ENCODE measurements at regions not wholly inside any gene's neighbourhood (a gene's known extent, or its start where the extent isn't known, plus 50 kb on each side); places are given as distances from the start of the nearest gene placed in this dataset.
"Not testable (repeated sequence)": the region's sequence is repeated elsewhere in the genome, so short reads cannot be mapped to it uniquely, and the experiment has no call there.

GRCh38 chr19:28549680-28550277 lies 663.2 kb downstream of the UQCRFS1 start:
- Histone ChIP-seq H3K4me1 (ENCODE audit: control extremely low read depth in 1 of 4, control insufficient read depth in 4 of 4, insufficient read depth in 4 of 4, low read length in 3 of 4) (no peaks in the 10 kb centered on the region), H3K4me3 (ENCODE audit: control insufficient read depth in 1 of 7, extremely low read depth in 1 of 7, insufficient read depth in 4 of 7, low read depth in 2 of 7, low read length in 6 of 7) (no peak overlapping the region), H3K36me3 (ENCODE audit: control insufficient read depth in 4 of 4, insufficient read depth in 4 of 4, low read length in 3 of 4) (no peaks in the 10 kb centered on the region), H3K27ac (ENCODE audit: insufficient read depth in 1 of 2, low read depth in 1 of 2, low read length in 2 of 2, poor library complexity in 1 of 2, severe bottlenecking in 2 of 2) (no peak overlapping the region), H3K27me3 (replicated peaks in 2 of 5; ENCODE audit: control insufficient read depth in 4 of 5, insufficient read depth in 5 of 5, low read length in 4 of 5) (peaks cover 0 to 5% (median 0%) of the 10 kb centered on the region in 5 experiments), H3K9me3 (ENCODE audit: control extremely low read depth in 1 of 5, control insufficient read depth in 4 of 5, insufficient read depth in 2 of 5, low read depth in 1 of 5, low read length in 4 of 5) (no peaks in the 10 kb centered on the region)
- 80% methylated on average over 7 of the region's 7 CpGs for WGBS (ENCODE audit: insufficient coverage)
- no peak for DNase-seq
- ChIA-PET CTCF (no interaction called here), POLR2A (no interaction called here)

DNA sequence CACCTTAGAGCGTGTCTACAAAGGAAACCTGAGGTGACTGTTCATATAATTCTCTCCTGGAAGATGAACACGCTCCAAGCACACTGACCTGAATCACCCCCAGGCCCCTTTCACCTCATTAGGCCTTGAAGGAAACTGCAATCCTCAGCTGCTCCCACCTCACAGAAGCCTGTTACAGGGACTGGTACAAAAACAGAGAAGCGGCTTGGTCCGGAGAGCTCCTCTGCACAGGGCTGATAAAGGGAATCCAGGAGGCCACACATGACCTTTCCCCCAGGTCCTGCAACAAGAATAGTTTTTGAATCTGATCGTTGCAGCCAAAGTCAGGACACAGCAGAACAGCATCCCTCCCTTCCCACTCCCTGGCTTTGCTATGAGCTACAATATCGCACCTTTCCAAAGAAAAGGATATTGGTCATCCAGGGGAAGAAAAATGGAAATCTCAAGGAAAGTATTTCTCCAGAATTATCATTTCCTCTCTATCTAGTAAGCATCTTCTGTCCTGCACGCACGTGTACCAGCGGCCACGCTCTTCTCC lies 666.7 kb downstream of the UQCRFS1 start:
- Histone ChIP-seq H3K27me3 (replicated peaks in 2 of 5; ENCODE audit: control insufficient read depth in 4 of 5, insufficient read depth in 5 of 5, low read length in 4 of 5) (peaks cover 0 to 5% (median 0%) of the 10 kb centered on the region in 5 experiments), H3K36me3 (ENCODE audit: control insufficient read depth in 4 of 4, insufficient read depth in 4 of 4, low read length in 3 of 4) (no peaks in the 10 kb centered on the region), H3K4me1 (ENCODE audit: control extremely low read depth in 1 of 4, control insufficient read depth in 4 of 4, insufficient read depth in 4 of 4, low read length in 3 of 4) (no peaks in the 10 kb centered on the region), H3K4me3 (ENCODE audit: control insufficient read depth in 1 of 7, extremely low read depth in 1 of 7, insufficient read depth in 4 of 7, low read depth in 2 of 7, low read length in 6 of 7) (no peak overlapping the region), H3K9me3 (ENCODE audit: control extremely low read depth in 1 of 5, control insufficient read depth in 4 of 5, insufficient read depth in 2 of 5, low read depth in 1 of 5, low read length in 4 of 5) (no peaks in the 10 kb centered on the region), H3K27ac (ENCODE audit: insufficient read depth in 1 of 2, low read depth in 1 of 2, low read length in 2 of 2, poor library complexity in 1 of 2, severe bottlenecking in 2 of 2) (peak overlapping the region in 1 of 2 experiments; percentile 80)
- WGBS (ENCODE audit: insufficient coverage), result 93% methylated on average over 9 of the region's 10 CpGs
- POLR2A ChIA-PET, result no interaction called here
- CTCF ChIA-PET, result no interaction called here
- DNase-seq, result no peak

DNA sequence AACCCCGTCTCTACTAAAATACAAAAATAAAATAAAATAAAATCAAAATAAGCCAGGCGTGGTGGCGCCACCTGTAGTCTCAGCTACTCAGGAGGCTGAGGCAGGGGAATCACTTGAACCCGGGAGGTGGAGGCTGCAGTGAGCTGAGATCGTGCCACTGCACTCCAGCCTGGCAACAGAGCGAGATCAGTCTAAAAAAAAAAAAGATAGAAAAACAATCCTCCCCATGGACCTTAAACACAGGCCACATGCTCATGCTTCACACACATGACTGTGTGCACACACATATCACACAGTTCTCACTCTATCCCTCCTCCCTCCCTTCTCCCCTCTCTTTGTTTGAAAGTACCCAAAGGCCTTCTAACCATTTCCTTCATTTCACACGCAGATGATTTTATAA lies 667.6 kb downstream of the UQCRFS1 start:
- 96% methylated on average over 5 of the region's 7 CpGs for WGBS (ENCODE audit: insufficient coverage)
- CTCF ChIA-PET; H3K9me3 ChIP-seq (ENCODE audit: control extremely low read depth in 1 of 5, control insufficient read depth in 4 of 5, insufficient read depth in 2 of 5, low read depth in 1 of 5, low read length in 4 of 5): not testable (repeated sequence)

DNA sequence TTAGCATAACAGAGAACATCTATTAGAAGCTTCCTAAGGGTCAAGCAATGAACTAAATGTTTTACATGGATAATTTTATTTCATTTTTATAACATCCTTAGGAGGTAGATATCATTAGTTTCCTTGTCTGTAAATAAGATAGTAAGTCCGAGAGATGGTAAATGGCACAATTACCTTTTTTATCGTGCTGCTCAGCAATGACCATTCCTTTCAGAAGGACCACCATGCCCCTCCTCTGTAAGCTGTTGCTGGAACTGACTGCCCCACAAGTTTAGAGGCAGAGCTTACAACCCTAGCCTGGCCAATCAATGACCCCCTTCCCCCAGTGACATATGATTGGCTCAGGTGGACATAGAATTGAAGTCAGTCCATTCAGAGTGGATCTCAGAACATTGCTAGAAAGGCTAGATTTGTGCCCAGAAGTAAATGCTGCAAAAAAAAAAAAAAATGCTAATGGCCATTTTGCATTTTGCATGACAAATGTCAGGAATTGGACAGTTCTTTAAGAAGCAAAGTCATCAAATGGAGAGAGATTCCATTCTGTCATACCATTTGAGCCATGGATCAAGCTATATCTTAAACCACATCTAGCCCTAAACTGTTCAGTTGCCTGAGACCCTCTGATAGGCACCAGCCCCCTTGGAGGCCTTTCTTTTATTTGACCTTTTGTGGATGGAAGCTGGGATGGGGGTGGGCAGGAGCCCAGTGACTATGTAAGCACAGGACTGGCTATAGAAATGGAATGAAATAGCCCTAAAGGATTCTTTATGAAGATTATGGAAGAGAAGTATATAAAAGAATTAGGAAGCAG lies 668.3 kb downstream of the UQCRFS1 start:
- H3K4me1 ChIP-seq (ENCODE audit: control extremely low read depth in 1 of 4, control insufficient read depth in 4 of 4, insufficient read depth in 4 of 4, low read length in 3 of 4), result no peaks in the 10 kb centered on the region
- POLR2A ChIA-PET, result no interaction called here
- no peaks in the 10 kb centered on the region for H3K9me3 ChIP-seq (ENCODE audit: control extremely low read depth in 1 of 5, control insufficient read depth in 4 of 5, insufficient read depth in 2 of 5, low read depth in 1 of 5, low read length in 4 of 5)
- CTCF ChIA-PET, result no interaction called here
- no peaks in the 10 kb centered on the region for H3K36me3 ChIP-seq (ENCODE audit: control insufficient read depth in 4 of 4, insufficient read depth in 4 of 4, low read length in 3 of 4)
- no peak overlapping the region for H3K4me3 ChIP-seq (ENCODE audit: control insufficient read depth in 1 of 7, extremely low read depth in 1 of 7, insufficient read depth in 4 of 7, low read depth in 2 of 7, low read length in 6 of 7)
- DNase-seq, result no peak
- H3K27ac ChIP-seq (ENCODE audit: insufficient read depth in 1 of 2, low read depth in 1 of 2, low read length in 2 of 2, poor library complexity in 1 of 2, severe bottlenecking in 2 of 2), result no peak overlapping the region
- peaks cover 0 to 5% (median 0%) of the 10 kb centered on the region in 5 experiments for H3K27me3 ChIP-seq (replicated peaks in 2 of 5; ENCODE audit: control insufficient read depth in 4 of 5, insufficient read depth in 5 of 5, low read length in 4 of 5)
- WGBS (ENCODE audit: insufficient coverage), result 100% methylated on average over 2 of the region's 2 CpGs

More for the DNA sequence above, 667.6 kb downstream of the UQCRFS1 start:
- H3K27me3 ChIP-seq (replicated peaks in 2 of 5; ENCODE audit: control insufficient read depth in 4 of 5, insufficient read depth in 5 of 5, low read length in 4 of 5); DNase-seq; H3K4me1 ChIP-seq (ENCODE audit: control extremely low read depth in 1 of 4, control insufficient read depth in 4 of 4, insufficient read depth in 4 of 4, low read length in 3 of 4); H3K36me3 ChIP-seq (ENCODE audit: control insufficient read depth in 4 of 4, insufficient read depth in 4 of 4, low read length in 3 of 4); H3K4me3 ChIP-seq (ENCODE audit: control insufficient read depth in 1 of 7, extremely low read depth in 1 of 7, insufficient read depth in 4 of 7, low read depth in 2 of 7, low read length in 6 of 7); POLR2A ChIA-PET: not testable (repeated sequence)
- peak overlapping the region in 1 of 2 experiments; percentile 80 for H3K27ac ChIP-seq (ENCODE audit: insufficient read depth in 1 of 2, low read depth in 1 of 2, low read length in 2 of 2, poor library complexity in 1 of 2, severe bottlenecking in 2 of 2)

GRCh38 chr19:28543244-28543776 lies 669.6 kb downstream of the UQCRFS1 start:
- no peaks in the 10 kb centered on the region for H3K9me3 ChIP-seq (ENCODE audit: control extremely low read depth in 1 of 5, control insufficient read depth in 4 of 5, insufficient read depth in 2 of 5, low read depth in 1 of 5, low read length in 4 of 5)
- H3K4me1 ChIP-seq (ENCODE audit: control extremely low read depth in 1 of 4, control insufficient read depth in 4 of 4, insufficient read depth in 4 of 4, low read length in 3 of 4), result no peaks in the 10 kb centered on the region
- POLR2A ChIA-PET, result no interaction called here
- no peak overlapping the region for H3K4me3 ChIP-seq (ENCODE audit: control insufficient read depth in 1 of 7, extremely low read depth in 1 of 7, insufficient read depth in 4 of 7, low read depth in 2 of 7, low read length in 6 of 7)
- H3K27ac ChIP-seq (ENCODE audit: insufficient read depth in 1 of 2, low read depth in 1 of 2, low read length in 2 of 2, poor library complexity in 1 of 2, severe bottlenecking in 2 of 2), result peak overlapping the region in 1 of 2 experiments; percentile 63
- H3K27me3 ChIP-seq (replicated peaks in 2 of 5; ENCODE audit: control insufficient read depth in 4 of 5, insufficient read depth in 5 of 5, low read length in 4 of 5), result peaks cover 0 to 5% (median 0%) of the 10 kb centered on the region in 5 experiments
- WGBS (ENCODE audit: insufficient coverage), result 77% methylated on average over 3 of the region's 5 CpGs
- DNase-seq, result no peak
- CTCF ChIA-PET, result no interaction called here
- H3K36me3 ChIP-seq (ENCODE audit: control insufficient read depth in 4 of 4, insufficient read depth in 4 of 4, low read length in 3 of 4), result no peaks in the 10 kb centered on the region

DNA sequence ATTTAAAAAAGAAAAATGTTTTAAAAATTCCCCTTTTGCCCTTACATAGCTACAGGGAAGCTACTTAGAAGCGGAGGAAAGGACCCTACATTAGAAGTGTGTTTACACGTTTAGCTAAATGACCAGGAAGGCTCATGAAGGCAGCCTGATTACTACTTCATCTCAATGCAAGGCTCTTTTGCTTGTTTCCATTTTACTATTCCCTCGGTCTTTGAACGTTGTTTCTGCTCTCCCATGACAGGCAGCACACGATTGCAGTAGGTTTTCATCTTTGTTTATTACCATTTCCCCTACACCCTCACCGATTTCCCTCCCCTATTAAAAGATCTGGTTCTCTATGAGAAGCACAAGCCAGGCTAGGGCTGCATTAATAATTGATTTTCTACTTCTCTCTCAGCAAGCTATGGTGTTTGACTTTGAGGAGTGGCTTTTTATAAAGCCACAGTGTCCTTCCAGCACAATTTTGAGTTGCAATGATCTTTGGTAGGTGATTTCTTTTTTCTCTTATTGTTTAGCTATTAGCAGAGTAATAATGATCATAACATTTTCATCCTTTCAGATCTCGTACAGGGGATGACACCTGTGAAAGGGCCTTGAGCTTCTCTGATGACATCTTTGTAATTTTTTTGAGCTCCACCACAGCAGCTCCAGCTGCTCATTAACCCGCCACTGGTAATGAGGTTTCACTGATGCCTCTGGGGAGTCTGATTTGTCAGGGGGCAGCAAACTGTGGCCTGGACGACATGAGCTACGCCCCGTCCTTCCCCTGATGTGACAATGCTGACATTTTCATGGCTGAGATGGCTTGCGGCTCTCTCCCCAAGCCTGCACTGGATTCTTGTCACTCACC lies 670.3 kb downstream of the UQCRFS1 start:
- H3K4me3 ChIP-seq (ENCODE audit: control insufficient read depth in 1 of 7, extremely low read depth in 1 of 7, insufficient read depth in 4 of 7, low read depth in 2 of 7, low read length in 6 of 7), result no peak overlapping the region
- DNase-seq, result no peak
- peak overlapping the region in 1 of 2 experiments; percentile 63 for H3K27ac ChIP-seq (ENCODE audit: insufficient read depth in 1 of 2, low read depth in 1 of 2, low read length in 2 of 2, poor library complexity in 1 of 2, severe bottlenecking in 2 of 2)
- H3K4me1 ChIP-seq (ENCODE audit: control extremely low read depth in 1 of 4, control insufficient read depth in 4 of 4, insufficient read depth in 4 of 4, low read length in 3 of 4), result no peaks in the 10 kb centered on the region
- H3K9me3 ChIP-seq (ENCODE audit: control extremely low read depth in 1 of 5, control insufficient read depth in 4 of 5, insufficient read depth in 2 of 5, low read depth in 1 of 5, low read length in 4 of 5), result peaks cover 0 to 4% (median 0%) of the 10 kb centered on the region in 5 experiments
- WGBS (ENCODE audit: insufficient coverage), result 95% methylated on average over 11 of the region's 12 CpGs
- POLR2A ChIA-PET, result no interaction called here
- no peaks in the 10 kb centered on the region for H3K36me3 ChIP-seq (ENCODE audit: control insufficient read depth in 4 of 4, insufficient read depth in 4 of 4, low read length in 3 of 4)
- peaks cover 0 to 5% (median 0%) of the 10 kb centered on the region in 5 experiments for H3K27me3 ChIP-seq (replicated peaks in 2 of 5; ENCODE audit: control insufficient read depth in 4 of 5, insufficient read depth in 5 of 5, low read length in 4 of 5)
- CTCF ChIA-PET, result no interaction called here

Data from common myeloid progenitor, CD34-positive (primary cell).